Trophoblast cell (in vitro differentiated cells and primary cell): ENCODE measurements at regions not wholly inside any gene's neighbourhood (a gene's known extent, or its start where the extent isn't known, plus 50 kb on each side); places are given as distances from the start of the nearest gene placed in this dataset.
"Not testable (repeated sequence)": the region's sequence is repeated elsewhere in the genome, so short reads cannot be mapped to it uniquely, and the experiment has no call there.

Experiments
- DNase-seq, 2 donors: peaks; one replicate each; pipeline ENCODE4 v3.0.0-alpha.2; 2016
- H2AFZ ChIP-seq: 2 replicates; pipeline ENCODE4 v1.6.1; 2013; ENCODE audit warnings: low read length, moderate library complexity, mild to moderate bottlenecking; ENCODE audit not compliant: insufficient read depth, poor library complexity
- H2AK5ac ChIP-seq: 2 replicates; pipeline ENCODE4 v1.6.1; 2013; ENCODE audit warnings: mild to moderate bottlenecking, low read length
- H2BK120ac ChIP-seq: 2 replicates; pipeline ENCODE4 v1.6.1; 2013; ENCODE audit warnings: low read length, mild to moderate bottlenecking, moderate library complexity; ENCODE audit not compliant: insufficient read depth, poor library complexity
- H2BK12ac ChIP-seq: 2 replicates; pipeline ENCODE4 v1.6.1; 2013; ENCODE audit warnings: mild to moderate bottlenecking, low read length, moderate library complexity
- H2BK5ac ChIP-seq: 2 replicates; pipeline ENCODE4 v1.6.1; 2013; ENCODE audit warnings: low read length, low read depth, moderate library complexity, mild to moderate bottlenecking; ENCODE audit not compliant: poor library complexity
- H3K14ac ChIP-seq: 2 replicates; pipeline ENCODE4 v1.6.1; 2013; ENCODE audit warnings: mild to moderate bottlenecking, low read length
- H3K18ac ChIP-seq: 2 replicates; pipeline ENCODE4 v1.6.1; 2013; ENCODE audit warnings: mild to moderate bottlenecking, low read length
- H3K23ac ChIP-seq: 2 replicates; pipeline ENCODE4 v1.6.1; 2013; ENCODE audit warnings: low read length
- H3K27ac ChIP-seq: 2 replicates; pipeline ENCODE4 v1.5.1; 2013; ENCODE audit warnings: low read depth, mild to moderate bottlenecking, inconsistent platforms, low read length, moderate library complexity
- H3K27me3 ChIP-seq: 2 replicates; pipeline ENCODE4 v1.6.1; 2013; ENCODE audit warnings: inconsistent platforms, mild to moderate bottlenecking, low read length, moderate library complexity; ENCODE audit not compliant: insufficient read depth
- H3K36me3 ChIP-seq, 2 experiments: 1 replicate in 1 of 2; 2 replicates in 1 of 2; pipeline ENCODE4 v1.6.1; 2013; ENCODE audit warnings: low read length in 2 of 2, mild to moderate bottlenecking in 2 of 2, moderate library complexity in 1 of 2; ENCODE audit not compliant: insufficient read depth in 2 of 2, control insufficient read depth in 1 of 2
- H3K4ac ChIP-seq: 2 replicates; pipeline ENCODE4 v1.6.1; 2013; ENCODE audit warnings: low read depth, mild to moderate bottlenecking, low read length, moderate library complexity
- H3K4me1 ChIP-seq, 2 experiments: 1 replicate in 1 of 2; 2 replicates in 1 of 2; pipeline ENCODE4 v1.6.1; 2013; ENCODE audit warnings: low read length in 2 of 2, mild to moderate bottlenecking in 2 of 2, moderate library complexity in 1 of 2; ENCODE audit not compliant: insufficient read depth in 2 of 2, control insufficient read depth in 1 of 2
- H3K4me2 ChIP-seq: 2 replicates; pipeline ENCODE4 v1.6.1; 2013; ENCODE audit warnings: inconsistent platforms, mild to moderate bottlenecking, low read length, moderate library complexity
- H3K4me3 ChIP-seq: 2 replicates; pipeline ENCODE4 v1.5.1; 2013; ENCODE audit warnings: mild to moderate bottlenecking, low read depth, low read length, inconsistent platforms
- H3K79me1 ChIP-seq: one replicate; pipeline ENCODE4 v1.6.1; 2013; ENCODE audit warnings: low read length
- H3K79me2 ChIP-seq: 2 replicates; pipeline ENCODE4 v1.6.1; 2013; ENCODE audit warnings: low read length, mild to moderate bottlenecking; ENCODE audit not compliant: control insufficient read depth, insufficient read depth, poor library complexity
- H3K9ac ChIP-seq: 2 replicates; pipeline ENCODE4 v1.6.1; 2013; ENCODE audit warnings: mild to moderate bottlenecking, low read length
- H3K9me3 ChIP-seq: 2 replicates; pipeline ENCODE4 v1.6.1; 2013; ENCODE audit warnings: low read depth, mild to moderate bottlenecking, control low read depth, inconsistent platforms, low read length; ENCODE audit not compliant: insufficient read depth
- H4K12ac ChIP-seq: 2 replicates; pipeline ENCODE4 v1.6.1; 2013; ENCODE audit warnings: low read depth, mild to moderate bottlenecking, low read length, moderate library complexity
- H4K8ac ChIP-seq: 2 replicates; pipeline ENCODE4 v1.6.1; 2013; ENCODE audit warnings: low read depth, mild to moderate bottlenecking, low read length, moderate library complexity
- H4K91ac ChIP-seq: one replicate; pipeline ENCODE4 v1.6.1; 2013; ENCODE audit warnings: low read depth, mild to moderate bottlenecking, low read length, moderate library complexity
- WGBS: extraction: QIAGEN DNeasy Blood & Tissue Kit; methylation state at CpG from one replicate; pipeline ENCODE4 v1.1.7; 2013; ENCODE audit warnings: missing lambda C conversion rate; ENCODE audit not compliant: insufficient read length, insufficient coverage; ENCODE audit errors: extremely low coverage; 5-methylcytosine and 5-hydroxymethylcytosine counted together

GRCh38 chr12:14032191-14032590 is 50.8 kb upstream of the GRIN2B start:
- H3K18ac ChIP-seq, H2BK120ac ChIP-seq, H3K27me3 ChIP-seq, H3K9me3 ChIP-seq, H2BK12ac ChIP-seq, H2AFZ ChIP-seq, H3K4me2 ChIP-seq, H3K79me2 ChIP-seq, H3K4ac ChIP-seq, H2BK5ac ChIP-seq, H2AK5ac ChIP-seq, H3K9ac ChIP-seq, H4K12ac ChIP-seq, H3K23ac ChIP-seq, H3K4me1 ChIP-seq, H3K27ac ChIP-seq, H3K36me3 ChIP-seq, H4K8ac ChIP-seq, H3K14ac ChIP-seq, H3K4me3 ChIP-seq, H3K79me1 ChIP-seq, H4K91ac ChIP-seq, DNase-seq: not testable (repeated sequence)
- WGBS, result no CpG with 5 or more reads among the region's 11 CpGs

- Histone ChIP-seq H3K79me2 (no peaks in the 10 kb centered on the region), H4K8ac (no peak overlapping the region), H4K91ac (no peak overlapping the region), H2BK5ac (no peak overlapping the region), H3K4me3 (no peak overlapping the region), H3K4ac (no peak overlapping the region), H2BK12ac (no peak overlapping the region), H3K23ac (no peak overlapping the region), H3K18ac (no peak overlapping the region), H3K79me1 (no peaks in the 10 kb centered on the region), H3K9ac (no peak overlapping the region), H4K12ac (no peak overlapping the region), H3K9me3 (no peaks in the 10 kb centered on the region), H3K36me3 (no peaks in the 10 kb centered on the region), H3K4me1 (no peaks in the 10 kb centered on the region), H3K4me2 (no peak overlapping the region), H2AFZ (no peak overlapping the region), H2BK120ac (no peak overlapping the region), H3K14ac (no peak overlapping the region), H2AK5ac (no peak overlapping the region), H3K27ac (no peak overlapping the region), H3K27me3 (no peaks in the 10 kb centered on the region)
- no CpG with 5 or more reads among the region's 2 CpGs for WGBS
- DNase-seq, result peak in 1 of 2 donors; percentile 36
Observed at GRCh38 chr12:14043776-14044175, 62.4 kb upstream of the GRIN2B start.

GRCh38 chr12:14048941-14049545 is 67.6 kb upstream of the GRIN2B start:
- no peak for DNase-seq
- H3K9me3 ChIP-seq, result no peaks in the 10 kb centered on the region
- no peak overlapping the region for H3K23ac ChIP-seq
- H2AFZ ChIP-seq, result no peak overlapping the region
- H3K4ac ChIP-seq, result no peak overlapping the region
- no peak overlapping the region for H2BK120ac ChIP-seq
- no peaks in the 10 kb centered on the region for H3K79me1 ChIP-seq
- H2BK5ac ChIP-seq, result no peak overlapping the region
- no peak overlapping the region for H3K14ac ChIP-seq
- H4K8ac ChIP-seq, result no peak overlapping the region
- no CpG with 5 or more reads among the region's 4 CpGs for WGBS
- no peak overlapping the region for H2AK5ac ChIP-seq
- H4K91ac ChIP-seq, result no peak overlapping the region
- H3K36me3 ChIP-seq, result no peaks in the 10 kb centered on the region
- no peak overlapping the region for H3K18ac ChIP-seq
- H3K79me2 ChIP-seq, result no peaks in the 10 kb centered on the region
- no peak overlapping the region for H3K9ac ChIP-seq
- H3K27me3 ChIP-seq, result no peaks in the 10 kb centered on the region
- no peak overlapping the region for H4K12ac ChIP-seq
- no peak overlapping the region for H2BK12ac ChIP-seq
- no peak overlapping the region for H3K27ac ChIP-seq
- H3K4me1 ChIP-seq, result no peaks in the 10 kb centered on the region
- no peak overlapping the region for H3K4me3 ChIP-seq
- no peak overlapping the region for H3K4me2 ChIP-seq

- Histone ChIP-seq H2BK120ac (no peak overlapping the region), H2AK5ac (no peak overlapping the region), H3K27ac (no peak overlapping the region), H2AFZ (no peak overlapping the region), H4K91ac (no peak overlapping the region), H3K23ac (no peak overlapping the region), H3K27me3 (no peaks in the 10 kb centered on the region), H3K9ac (no peak overlapping the region), H4K12ac (no peak overlapping the region), H3K4me1 (no peaks in the 10 kb centered on the region), H2BK5ac (no peak overlapping the region), H3K4ac (no peak overlapping the region), H3K14ac (no peak overlapping the region), H3K36me3 (no peaks in the 10 kb centered on the region), H3K4me2 (no peak overlapping the region), H3K9me3 (no peaks in the 10 kb centered on the region), H3K79me2 (no peaks in the 10 kb centered on the region), H3K18ac (no peak overlapping the region), H3K79me1 (no peaks in the 10 kb centered on the region), H3K4me3 (no peak overlapping the region), H2BK12ac (no peak overlapping the region), H4K8ac (no peak overlapping the region)
- WGBS, result no CpG with 5 or more reads among the region's 7 CpGs
- DNase-seq, result no peak
Observed at GRCh38 chr12:14057895-14058294, 76.5 kb upstream of the GRIN2B start.
